ENCODE measurements at regions not wholly inside any gene's neighbourhood (a gene's known extent, or its start where the extent isn't known, plus 50 kb on each side); places are given as distances from the start of the nearest gene placed in this dataset.

DNA sequence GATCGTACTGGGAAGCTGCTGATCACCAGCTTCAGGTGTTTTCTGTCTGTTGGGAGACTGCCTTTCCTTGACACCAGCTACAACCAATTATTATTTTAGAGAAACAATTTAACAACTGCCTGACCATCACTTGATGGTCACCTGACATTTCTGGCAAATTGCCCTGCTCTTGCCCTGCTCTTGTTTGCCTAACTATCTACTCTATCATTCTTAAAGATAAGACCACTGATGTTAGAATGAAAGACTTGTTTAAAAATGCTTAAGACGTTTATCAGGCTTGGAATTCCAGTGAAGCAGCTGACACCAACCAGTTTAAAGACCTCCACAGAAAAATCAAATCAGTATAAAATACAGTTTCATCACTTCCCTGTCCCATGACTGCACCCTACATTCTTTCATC is 423.3 kb upstream of the CAMK1G start:
- Histone ChIP-seq H2BK15ac (ENCODE audit: low read depth, poor library complexity, severe bottlenecking) (no peak overlapping the region), H3K4me1 (ENCODE audit: control insufficient read depth, insufficient read depth, low read depth, low read length) (no peaks in the 10 kb centered on the region), H3K9ac (ENCODE audit: low read length) (no peak overlapping the region), H4K91ac (ENCODE audit: low read length) (no peak overlapping the region), H3K9me3 (ENCODE audit: control insufficient read depth, low read length) (no peaks in the 10 kb centered on the region), H2BK120ac (ENCODE audit: low read depth, low read length) (no peak overlapping the region), H3K4me2 (ENCODE audit: low read length, poor library complexity, severe bottlenecking) (no peak overlapping the region), H2BK5ac (ENCODE audit: low read depth, low read length, poor library complexity, severe bottlenecking) (no peak overlapping the region), H3K14ac (ENCODE audit: low read length in 2 of 2) (no peak overlapping the region), H3K27ac (ENCODE audit: low read length, poor library complexity, severe bottlenecking) (no peak overlapping the region), H3K4me3 (ENCODE audit: insufficient read depth in 1 of 2, low read depth in 1 of 2, low read length in 2 of 2) (no peak overlapping the region), H2AFZ (ENCODE audit: low read depth, low read length) (no peak overlapping the region), H4K8ac (ENCODE audit: low read length) (no peak overlapping the region), H3K4ac (ENCODE audit: low read depth in 1 of 2, low read length in 2 of 2) (no peak overlapping the region), H2BK12ac (ENCODE audit: low read length in 2 of 2) (no peak overlapping the region), H3K27me3 (ENCODE audit: control insufficient read depth in 1 of 2, insufficient read depth in 1 of 2, low read length in 2 of 2) (peaks cover 0 to 2% of the 10 kb centered on the region in 2 experiments), H3K18ac (ENCODE audit: low read depth in 1 of 2, low read length in 2 of 2) (no peak overlapping the region), H3K79me1 (replicated peaks; ENCODE audit: low read length, poor library complexity, severe bottlenecking) (no peaks in the 10 kb centered on the region), H2AK5ac (ENCODE audit: low read length, severe bottlenecking) (no peak overlapping the region), H3K36me3 (ENCODE audit: control insufficient read depth in 1 of 2, insufficient read depth in 2 of 2, low read depth in 1 of 2, low read length in 2 of 2) (no peaks in the 10 kb centered on the region), H3K23ac (ENCODE audit: low read length in 2 of 2) (no peak overlapping the region)
- no peak for DNase-seq
- 55% methylated on average over 2 of the region's 2 CpGs for WGBS

- 89% methylated on average over 2 of the region's 3 CpGs for WGBS
Measured at GRCh38 chr1:209162651-209163050, 420.9 kb upstream of the CAMK1G start.

DNA sequence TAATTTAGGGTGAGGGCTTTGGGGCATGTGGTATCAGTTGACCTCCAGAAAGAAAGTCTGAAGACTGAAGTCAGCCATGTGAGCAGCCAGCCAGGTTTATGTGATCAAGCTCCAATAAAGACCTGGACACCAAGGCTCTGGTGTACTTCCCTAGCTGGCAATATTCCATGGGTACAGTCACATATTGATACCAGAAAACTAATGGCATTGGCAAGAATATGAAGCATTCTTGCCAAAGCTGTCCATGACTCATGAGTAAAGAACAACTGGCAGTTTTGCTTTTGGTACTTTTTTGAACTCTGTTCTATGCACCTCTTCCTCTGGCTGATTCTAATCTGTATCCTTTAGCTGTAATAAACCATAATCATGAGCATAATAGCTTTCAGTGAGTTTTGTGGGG is 415.3 kb upstream of the CAMK1G start:
- H2BK12ac ChIP-seq (ENCODE audit: low read length in 2 of 2) = no peak overlapping the region
- H3K18ac ChIP-seq (ENCODE audit: low read depth in 1 of 2, low read length in 2 of 2) = no peak overlapping the region
- H2AFZ ChIP-seq (ENCODE audit: low read depth, low read length) = no peak overlapping the region

More at GRCh38 chr1:209162651-209163050, 420.9 kb upstream of the CAMK1G start:
- Histone ChIP-seq H3K4ac (ENCODE audit: low read depth in 1 of 2, low read length in 2 of 2) (no peak overlapping the region), H3K36me3 (ENCODE audit: control insufficient read depth in 1 of 2, insufficient read depth in 2 of 2, low read depth in 1 of 2, low read length in 2 of 2) (no peaks in the 10 kb centered on the region), H2AFZ (ENCODE audit: low read depth, low read length) (no peak overlapping the region), H3K9ac (ENCODE audit: low read length) (no peak overlapping the region), H3K9me3 (ENCODE audit: control insufficient read depth, low read length) (no peaks in the 10 kb centered on the region), H3K27ac (ENCODE audit: low read length, poor library complexity, severe bottlenecking) (no peak overlapping the region), H2AK5ac (ENCODE audit: low read length, severe bottlenecking) (no peak overlapping the region), H3K79me1 (replicated peaks; ENCODE audit: low read length, poor library complexity, severe bottlenecking) (no peaks in the 10 kb centered on the region), H2BK12ac (ENCODE audit: low read length in 2 of 2) (no peak overlapping the region), H3K4me1 (ENCODE audit: control insufficient read depth, insufficient read depth, low read depth, low read length) (no peaks in the 10 kb centered on the region), H3K27me3 (ENCODE audit: control insufficient read depth in 1 of 2, insufficient read depth in 1 of 2, low read length in 2 of 2) (no peaks in the 10 kb centered on the region), H3K4me3 (ENCODE audit: insufficient read depth in 1 of 2, low read depth in 1 of 2, low read length in 2 of 2) (no peak overlapping the region), H2BK15ac (ENCODE audit: low read depth, poor library complexity, severe bottlenecking) (no peak overlapping the region), H2BK120ac (ENCODE audit: low read depth, low read length) (no peak overlapping the region), H2BK5ac (ENCODE audit: low read depth, low read length, poor library complexity, severe bottlenecking) (no peak overlapping the region), H3K18ac (ENCODE audit: low read depth in 1 of 2, low read length in 2 of 2) (no peak overlapping the region), H3K14ac (ENCODE audit: low read length in 2 of 2) (no peak overlapping the region), H4K8ac (ENCODE audit: low read length) (no peak overlapping the region), H3K4me2 (ENCODE audit: low read length, poor library complexity, severe bottlenecking) (no peak overlapping the region), H3K23ac (ENCODE audit: low read length in 2 of 2) (no peak overlapping the region), H4K91ac (ENCODE audit: low read length) (no peak overlapping the region)
- no peak for DNase-seq

DNA sequence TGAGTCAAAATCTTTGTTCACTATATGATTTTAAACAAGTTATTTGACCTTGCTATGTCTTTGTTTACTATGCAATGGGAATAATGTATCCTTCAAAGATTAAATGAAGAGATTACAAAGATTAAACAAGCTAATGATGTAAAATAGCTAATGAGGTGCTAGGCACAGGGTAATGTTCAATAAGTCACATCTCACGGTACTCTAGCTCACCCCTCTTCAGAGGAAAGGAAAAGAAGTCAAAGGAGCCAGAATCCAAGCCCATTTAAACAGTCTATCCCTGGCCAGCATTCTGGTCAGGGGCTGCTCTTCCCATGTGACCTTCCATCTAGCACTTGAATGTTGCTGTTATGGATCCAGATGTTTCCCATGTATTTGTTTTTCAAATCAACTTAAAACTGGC is 412.4 kb upstream of the CAMK1G start:
- DNase-seq = no peak
- Histone ChIP-seq H3K23ac (ENCODE audit: low read length in 2 of 2) (no peak overlapping the region), H3K9me3 (ENCODE audit: control insufficient read depth, low read length) (peaks cover 3% of the 10 kb centered on the region), H3K27me3 (ENCODE audit: control insufficient read depth in 1 of 2, insufficient read depth in 1 of 2, low read length in 2 of 2) (no peaks in the 10 kb centered on the region), H2AK5ac (ENCODE audit: low read length, severe bottlenecking) (no peak overlapping the region), H2BK120ac (ENCODE audit: low read depth, low read length) (no peak overlapping the region), H3K4me2 (ENCODE audit: low read length, poor library complexity, severe bottlenecking) (no peak overlapping the region), H2BK15ac (ENCODE audit: low read depth, poor library complexity, severe bottlenecking) (no peak overlapping the region), H3K27ac (ENCODE audit: low read length, poor library complexity, severe bottlenecking) (no peak overlapping the region), H3K4ac (ENCODE audit: low read depth in 1 of 2, low read length in 2 of 2) (no peak overlapping the region), H2BK12ac (ENCODE audit: low read length in 2 of 2) (no peak overlapping the region), H4K8ac (ENCODE audit: low read length) (no peak overlapping the region), H4K91ac (ENCODE audit: low read length) (no peak overlapping the region), H3K79me1 (replicated peaks; ENCODE audit: low read length, poor library complexity, severe bottlenecking) (no peaks in the 10 kb centered on the region), H3K4me1 (ENCODE audit: control insufficient read depth, insufficient read depth, low read depth, low read length) (peaks cover 3% of the 10 kb centered on the region), H3K14ac (ENCODE audit: low read length in 2 of 2) (no peak overlapping the region), H3K36me3 (ENCODE audit: control insufficient read depth in 1 of 2, insufficient read depth in 2 of 2, low read depth in 1 of 2, low read length in 2 of 2) (no peaks in the 10 kb centered on the region), H2AFZ (ENCODE audit: low read depth, low read length) (no peak overlapping the region), H3K4me3 (ENCODE audit: insufficient read depth in 1 of 2, low read depth in 1 of 2, low read length in 2 of 2) (no peak overlapping the region), H3K9ac (ENCODE audit: low read length) (no peak overlapping the region), H2BK5ac (ENCODE audit: low read depth, low read length, poor library complexity, severe bottlenecking) (no peak overlapping the region), H3K18ac (ENCODE audit: low read depth in 1 of 2, low read length in 2 of 2) (no peak overlapping the region)
- 0% methylated on average over 1 of the region's 1 CpG for WGBS

More for the DNA sequence above, 415.3 kb upstream of the CAMK1G start:
- Histone ChIP-seq H3K27ac (ENCODE audit: low read length, poor library complexity, severe bottlenecking) (no peak overlapping the region), H2BK120ac (ENCODE audit: low read depth, low read length) (no peak overlapping the region), H3K23ac (ENCODE audit: low read length in 2 of 2) (no peak overlapping the region), H4K91ac (ENCODE audit: low read length) (no peak overlapping the region), H3K14ac (ENCODE audit: low read length in 2 of 2) (no peak overlapping the region), H2BK15ac (ENCODE audit: low read depth, poor library complexity, severe bottlenecking) (no peak overlapping the region), H2AK5ac (ENCODE audit: low read length, severe bottlenecking) (no peak overlapping the region), H3K27me3 (ENCODE audit: control insufficient read depth in 1 of 2, insufficient read depth in 1 of 2, low read length in 2 of 2) (no peaks in the 10 kb centered on the region), H3K4me2 (ENCODE audit: low read length, poor library complexity, severe bottlenecking) (no peak overlapping the region), H2BK5ac (ENCODE audit: low read depth, low read length, poor library complexity, severe bottlenecking) (no peak overlapping the region), H3K36me3 (ENCODE audit: control insufficient read depth in 1 of 2, insufficient read depth in 2 of 2, low read depth in 1 of 2, low read length in 2 of 2) (no peaks in the 10 kb centered on the region), H3K9me3 (ENCODE audit: control insufficient read depth, low read length) (no peaks in the 10 kb centered on the region), H3K4ac (ENCODE audit: low read depth in 1 of 2, low read length in 2 of 2) (no peak overlapping the region), H3K9ac (ENCODE audit: low read length) (no peak overlapping the region), H3K4me1 (ENCODE audit: control insufficient read depth, insufficient read depth, low read depth, low read length) (peaks cover 3% of the 10 kb centered on the region), H3K4me3 (ENCODE audit: insufficient read depth in 1 of 2, low read depth in 1 of 2, low read length in 2 of 2) (no peak overlapping the region), H4K8ac (ENCODE audit: low read length) (no peak overlapping the region), H3K79me1 (replicated peaks; ENCODE audit: low read length, poor library complexity, severe bottlenecking) (no peaks in the 10 kb centered on the region)
- DNase-seq = no peak

Measured in mesenchymal stem cell (in vitro differentiated cells and primary cell).